Erythroblast (primary cell): ENCODE measurements at regions not wholly inside any gene's neighbourhood (a gene's known extent, or its start where the extent isn't known, plus 50 kb on each side); places are given as distances from the start of the nearest gene placed in this dataset.

Experiments used
- GATA1 ChIP-seq: IDR thresholded peaks from 2 replicates; pipeline ENCODE4 v1.6.1; 2011; ENCODE audit warnings: low read depth, mild to moderate bottlenecking, control low read depth, low read length, moderate library complexity
- POLR2A ChIP-seq: IDR thresholded peaks from 2 replicates; pipeline ENCODE4 v1.6.1; 2011; ENCODE audit warnings: mild to moderate bottlenecking, low read length

- no peak for TF ChIP-seq POLR2A
- no peak for TF ChIP-seq GATA1
Measured at GRCh38 chr14:65357689-65358088, 54.8 kb upstream of the FUT8 start.
